ENCODE measurements at regions not wholly inside any gene's neighbourhood (a gene's known extent, or its start where the extent isn't known, plus 50 kb on each side); places are given as distances from the start of the nearest gene placed in this dataset.
"Not testable (repeated sequence)": the region's sequence is repeated elsewhere in the genome, so short reads cannot be mapped to it uniquely, and the experiment has no call there.

DNA sequence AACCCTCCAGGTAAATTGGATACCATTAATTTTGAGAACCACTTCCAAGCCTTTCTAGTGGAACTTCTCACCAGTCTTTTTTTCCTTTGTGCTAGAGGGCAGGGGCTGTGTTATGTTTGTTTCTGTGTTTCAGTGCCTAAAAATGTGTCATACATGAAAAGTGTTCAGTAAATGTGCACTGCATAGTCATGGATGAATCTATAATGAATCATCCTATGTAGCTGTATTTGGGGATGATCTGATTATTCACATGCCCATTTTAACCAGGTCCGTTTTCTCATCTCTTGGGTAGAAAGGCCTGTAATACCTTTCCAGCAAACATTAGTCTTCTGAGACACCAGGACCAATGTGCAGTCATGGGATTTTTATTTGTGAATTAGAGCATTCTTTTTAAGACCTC lies 583.0 kb upstream of the GOLIM4 start (continued):
- TF ChIP-seq, protein P1, sequence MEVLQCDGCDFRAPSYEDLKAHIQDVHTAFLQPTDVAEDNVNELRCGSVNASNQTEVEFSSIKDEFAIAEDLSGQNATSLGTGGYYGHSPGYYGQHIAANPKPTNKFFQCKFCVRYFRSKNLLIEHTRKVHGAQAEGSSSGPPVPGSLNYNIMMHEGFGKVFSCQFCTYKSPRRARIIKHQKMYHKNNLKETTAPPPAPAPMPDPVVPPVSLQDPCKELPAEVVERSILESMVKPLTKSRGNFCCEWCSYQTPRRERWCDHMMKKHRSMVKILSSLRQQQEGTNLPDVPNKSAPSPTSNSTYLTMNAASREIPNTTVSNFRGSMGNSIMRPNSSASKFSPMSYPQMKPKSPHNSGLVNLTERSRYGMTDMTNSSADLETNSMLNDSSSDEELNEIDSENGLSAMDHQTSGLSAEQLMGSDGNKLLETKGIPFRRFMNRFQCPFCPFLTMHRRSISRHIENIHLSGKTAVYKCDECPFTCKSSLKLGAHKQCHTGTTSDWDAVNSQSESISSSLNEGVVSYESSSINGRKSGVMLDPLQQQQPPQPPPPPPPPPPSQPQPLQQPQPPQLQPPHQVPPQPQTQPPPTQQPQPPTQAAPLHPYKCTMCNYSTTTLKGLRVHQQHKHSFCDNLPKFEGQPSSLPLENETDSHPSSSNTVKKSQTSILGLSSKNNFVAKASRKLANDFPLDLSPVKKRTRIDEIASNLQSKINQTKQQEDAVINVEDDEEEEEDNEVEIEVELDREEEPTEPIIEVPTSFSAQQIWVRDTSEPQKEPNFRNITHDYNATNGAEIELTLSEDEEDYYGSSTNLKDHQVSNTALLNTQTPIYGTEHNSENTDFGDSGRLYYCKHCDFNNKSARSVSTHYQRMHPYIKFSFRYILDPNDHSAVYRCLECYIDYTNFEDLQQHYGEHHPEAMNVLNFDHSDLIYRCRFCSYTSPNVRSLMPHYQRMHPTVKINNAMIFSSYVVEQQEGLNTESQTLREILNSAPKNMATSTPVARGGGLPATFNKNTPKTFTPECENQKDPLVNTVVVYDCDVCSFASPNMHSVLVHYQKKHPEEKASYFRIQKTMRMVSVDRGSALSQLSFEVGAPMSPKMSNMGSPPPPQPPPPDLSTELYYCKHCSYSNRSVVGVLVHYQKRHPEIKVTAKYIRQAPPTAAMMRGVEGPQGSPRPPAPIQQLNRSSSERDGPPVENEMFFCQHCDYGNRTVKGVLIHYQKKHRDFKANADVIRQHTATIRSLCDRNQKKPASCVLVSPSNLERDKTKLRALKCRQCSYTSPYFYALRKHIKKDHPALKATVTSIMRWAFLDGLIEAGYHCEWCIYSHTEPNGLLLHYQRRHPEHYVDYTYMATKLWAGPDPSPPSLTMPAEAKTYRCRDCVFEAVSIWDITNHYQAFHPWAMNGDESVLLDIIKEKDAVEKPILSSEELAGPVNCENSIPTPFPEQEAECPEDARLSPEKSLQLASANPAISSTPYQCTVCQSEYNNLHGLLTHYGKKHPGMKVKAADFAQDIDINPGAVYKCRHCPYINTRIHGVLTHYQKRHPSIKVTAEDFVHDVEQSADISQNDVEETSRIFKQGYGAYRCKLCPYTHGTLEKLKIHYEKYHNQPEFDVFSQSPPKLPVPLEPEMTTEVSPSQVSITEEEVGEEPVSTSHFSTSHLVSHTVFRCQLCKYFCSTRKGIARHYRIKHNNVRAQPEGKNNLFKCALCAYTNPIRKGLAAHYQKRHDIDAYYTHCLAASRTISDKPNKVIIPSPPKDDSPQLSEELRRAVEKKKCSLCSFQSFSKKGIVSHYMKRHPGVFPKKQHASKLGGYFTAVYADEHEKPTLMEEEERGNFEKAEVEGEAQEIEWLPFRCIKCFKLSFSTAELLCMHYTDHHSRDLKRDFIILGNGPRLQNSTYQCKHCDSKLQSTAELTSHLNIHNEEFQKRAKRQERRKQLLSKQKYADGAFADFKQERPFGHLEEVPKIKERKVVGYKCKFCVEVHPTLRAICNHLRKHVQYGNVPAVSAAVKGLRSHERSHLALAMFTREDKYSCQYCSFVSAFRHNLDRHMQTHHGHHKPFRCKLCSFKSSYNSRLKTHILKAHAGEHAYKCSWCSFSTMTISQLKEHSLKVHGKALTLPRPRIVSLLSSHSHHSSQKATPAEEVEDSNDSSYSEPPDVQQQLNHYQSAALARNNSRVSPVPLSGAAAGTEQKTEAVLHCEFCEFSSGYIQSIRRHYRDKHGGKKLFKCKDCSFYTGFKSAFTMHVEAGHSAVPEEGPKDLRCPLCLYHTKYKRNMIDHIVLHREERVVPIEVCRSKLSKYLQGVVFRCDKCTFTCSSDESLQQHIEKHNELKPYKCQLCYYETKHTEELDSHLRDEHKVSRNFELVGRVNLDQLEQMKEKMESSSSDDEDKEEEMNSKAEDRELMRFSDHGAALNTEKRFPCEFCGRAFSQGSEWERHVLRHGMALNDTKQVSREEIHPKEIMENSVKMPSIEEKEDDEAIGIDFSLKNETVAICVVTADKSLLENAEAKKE (CRISPR knock-in tag; IDR thresholded peaks at IDR 0.05) = no peak
- TF ChIP-seq ZNF331 (CRISPR knock-in tag; IDR thresholded peaks at IDR 0.05; ENCODE audit: low read depth) (no peak), CREB1 (CRISPR knock-in tag; IDR thresholded peaks at IDR 0.05; ENCODE audit: low read depth) (no peak), STAT1 (IDR thresholded peaks at IDR 0.05; ENCODE audit: unreplicated experiment) (no peak)

DNA sequence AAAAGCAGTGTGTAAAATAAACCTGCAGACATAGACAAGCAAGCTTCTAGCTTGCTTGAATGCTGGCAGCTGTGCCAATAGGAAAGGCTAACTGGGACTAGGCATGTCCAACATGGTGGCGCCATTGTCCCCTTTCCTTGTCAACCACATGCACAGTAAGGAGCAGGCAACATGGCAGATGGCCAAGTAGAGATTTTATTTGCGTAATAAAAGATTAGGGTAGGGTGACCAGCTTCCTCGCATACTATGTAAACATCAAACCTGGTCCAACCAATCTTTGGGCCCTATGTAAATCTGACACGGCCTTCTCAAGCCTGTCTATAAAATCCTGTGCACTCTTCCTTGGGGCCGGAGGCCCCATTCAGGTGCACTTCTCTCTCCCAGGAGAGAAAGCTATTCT lies 575.4 kb upstream of the GOLIM4 start:
- TF ChIP-seq JUNB (IDR thresholded peaks at IDR 0.05; ENCODE audit: unreplicated experiment) (no peak), ZNF114 (CRISPR knock-in tag; IDR thresholded peaks at IDR 0.05) (no peak), CTCF (conservative IDR thresholded peaks at IDR 0.05; ENCODE audit: low read depth in 2 of 2) (peak in 1 of 2 experiments; percentile 25; a peak in 2 of 4 replicates)
- DNase-seq (ENCODE audit: low spot score) = no peak
- Mint-ChIP-seq H3K4me1 (peaks cover 2% of the 10 kb centered on the region; the same call in 1 of the 3 replicates), H3K27me3 (ENCODE audit: insufficient read depth, low read depth, poor library complexity) (no peaks in the 10 kb centered on the region), H3K27ac (no peak overlapping the region), H3K4me3 (no peak overlapping the region), H3K36me3 (ENCODE audit: low read depth) (no peaks in the 10 kb centered on the region), H3K9me3 (no peaks in the 10 kb centered on the region)
- Histone ChIP-seq H3K9me2 (ENCODE audit: insufficient read depth) (peaks cover 8% of the 10 kb centered on the region; the same call in 1 of the 2 replicates), H3K4me1 (ENCODE audit: insufficient read depth) (no peaks in the 10 kb centered on the region), H3K36me3 (ENCODE audit: insufficient read depth) (no peaks in the 10 kb centered on the region), H3K27ac (ENCODE audit: low read depth) (no peak overlapping the region), H3K4me3 (no peak overlapping the region), H3K4me2 (no peak overlapping the region), H2AFZ (no peak overlapping the region), H3F3A (replicated peaks; ENCODE audit: low read depth) (no peaks in the 10 kb centered on the region), H3K79me2 (replicated peaks; ENCODE audit: insufficient read depth) (no peaks in the 10 kb centered on the region), H3K27me3 (ENCODE audit: insufficient read depth) (no peaks in the 10 kb centered on the region), H4K20me1 (replicated peaks; ENCODE audit: insufficient read depth) (no peaks in the 10 kb centered on the region)
- no peak for ATAC-seq

DNA sequence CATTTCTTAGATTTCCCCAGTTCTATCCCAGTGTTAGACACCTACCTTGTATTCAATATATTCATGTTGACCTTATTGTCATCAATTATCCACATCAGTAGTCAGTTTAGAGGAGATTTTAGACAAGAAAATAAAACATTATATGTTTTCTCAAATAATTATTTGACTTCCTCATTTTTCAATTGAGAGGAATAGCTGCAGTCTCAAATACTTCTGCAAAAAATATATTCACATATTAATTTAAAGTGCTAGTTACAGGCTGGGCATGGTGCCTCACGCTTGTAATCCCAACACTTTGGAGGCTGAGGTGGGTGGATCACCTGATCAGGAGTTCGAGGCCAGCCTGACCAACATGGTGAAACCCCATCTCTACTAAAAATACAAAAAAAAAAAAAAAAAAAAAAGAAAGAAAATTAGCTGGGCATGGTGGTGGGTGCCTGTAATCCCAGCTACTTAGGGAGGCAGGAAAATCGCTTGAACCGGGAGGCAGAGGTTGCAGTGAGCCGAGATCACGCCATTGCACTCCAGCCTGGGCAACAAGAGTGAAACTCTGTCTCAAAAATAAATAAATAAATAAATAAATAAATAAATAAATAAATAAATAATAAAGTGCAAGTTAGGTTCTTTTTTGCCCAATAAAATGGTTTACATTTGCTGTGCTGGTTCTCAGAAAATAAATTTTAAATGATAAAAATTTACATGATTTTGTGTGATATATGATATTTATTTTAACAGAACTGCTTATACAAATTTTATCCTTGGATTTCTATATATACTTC lies 565.3 kb upstream of the GOLIM4 start:
- DNase-seq (ENCODE audit: low spot score); H3K79me2 ChIP-seq (replicated peaks; ENCODE audit: insufficient read depth); H3K27ac ChIP-seq (ENCODE audit: low read depth); H3F3A ChIP-seq (replicated peaks; ENCODE audit: low read depth); H3K4me1 Mint-ChIP-seq; H3K4me2 ChIP-seq; H3K4me1 ChIP-seq (ENCODE audit: insufficient read depth); H3K4me3 Mint-ChIP-seq; H3K36me3 ChIP-seq (ENCODE audit: insufficient read depth); H3K27ac Mint-ChIP-seq; H2AFZ ChIP-seq; H3K4me3 ChIP-seq; H3K27me3 Mint-ChIP-seq (ENCODE audit: insufficient read depth, low read depth, poor library complexity); ATAC-seq; H3K9me2 ChIP-seq (ENCODE audit: insufficient read depth); H3K9me3 Mint-ChIP-seq; H3K27me3 ChIP-seq (ENCODE audit: insufficient read depth); H4K20me1 ChIP-seq (replicated peaks; ENCODE audit: insufficient read depth): not testable (repeated sequence)
- peaks cover 13% of the 10 kb centered on the region; the same call in 2 of the 3 replicates for H3K36me3 Mint-ChIP-seq (ENCODE audit: low read depth)

Measured in GM23338 (cell line).